ENCODE measurements at regions not wholly inside any gene's neighbourhood (a gene's known extent, or its start where the extent isn't known, plus 50 kb on each side); places are given as distances from the start of the nearest gene placed in this dataset.

DNA sequence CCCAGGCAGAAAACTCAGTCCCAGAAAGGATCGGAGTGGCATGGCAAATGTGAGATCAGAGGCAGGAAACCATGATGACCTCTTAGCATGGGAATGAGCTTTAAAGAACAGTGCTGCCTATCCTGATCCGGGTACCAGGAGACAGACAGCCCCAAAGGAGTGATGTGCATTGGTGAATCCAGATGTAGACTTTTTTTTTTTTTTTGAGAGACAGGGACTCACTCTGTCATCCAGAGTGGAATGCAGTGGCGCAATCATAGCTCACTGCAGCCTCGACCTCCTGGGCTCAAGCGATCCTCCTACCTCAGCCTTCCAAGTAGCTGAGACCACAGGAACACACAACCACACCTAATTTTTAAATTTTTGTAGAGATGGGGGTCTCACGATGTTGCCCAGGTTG is 122.7 kb downstream of the VAPA start:
- CTCF ChIA-PET: no interaction called here
- ATAC-seq (ENCODE audit: poor library complexity) (no peak), DNase-seq (no peak)
- Histone ChIP-seq H3K27me3 (ENCODE audit: control insufficient read depth in 1 of 2, insufficient read depth in 2 of 2, low read length in 2 of 2) (peaks cover 0 to 12% of the 10 kb centered on the region in 2 experiments), H3K36me3 (ENCODE audit: insufficient read depth, low read length) (no peaks in the 10 kb centered on the region), H3K4me1 (ENCODE audit: insufficient read depth, low read length) (no peaks in the 10 kb centered on the region), H3K9me3 (ENCODE audit: control insufficient read depth in 1 of 2, insufficient read depth in 1 of 2, low read length in 2 of 2) (peaks cover 0 to 5% of the 10 kb centered on the region in 2 experiments), H3K27ac (ENCODE audit: low read depth in 1 of 2, low read length in 2 of 2) (no peak overlapping the region), H3K4me3 (ENCODE audit: low read length) (no peak overlapping the region)
- TF ChIP-seq, protein P1, sequence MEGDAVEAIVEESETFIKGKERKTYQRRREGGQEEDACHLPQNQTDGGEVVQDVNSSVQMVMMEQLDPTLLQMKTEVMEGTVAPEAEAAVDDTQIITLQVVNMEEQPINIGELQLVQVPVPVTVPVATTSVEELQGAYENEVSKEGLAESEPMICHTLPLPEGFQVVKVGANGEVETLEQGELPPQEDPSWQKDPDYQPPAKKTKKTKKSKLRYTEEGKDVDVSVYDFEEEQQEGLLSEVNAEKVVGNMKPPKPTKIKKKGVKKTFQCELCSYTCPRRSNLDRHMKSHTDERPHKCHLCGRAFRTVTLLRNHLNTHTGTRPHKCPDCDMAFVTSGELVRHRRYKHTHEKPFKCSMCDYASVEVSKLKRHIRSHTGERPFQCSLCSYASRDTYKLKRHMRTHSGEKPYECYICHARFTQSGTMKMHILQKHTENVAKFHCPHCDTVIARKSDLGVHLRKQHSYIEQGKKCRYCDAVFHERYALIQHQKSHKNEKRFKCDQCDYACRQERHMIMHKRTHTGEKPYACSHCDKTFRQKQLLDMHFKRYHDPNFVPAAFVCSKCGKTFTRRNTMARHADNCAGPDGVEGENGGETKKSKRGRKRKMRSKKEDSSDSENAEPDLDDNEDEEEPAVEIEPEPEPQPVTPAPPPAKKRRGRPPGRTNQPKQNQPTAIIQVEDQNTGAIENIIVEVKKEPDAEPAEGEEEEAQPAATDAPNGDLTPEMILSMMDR (IDR thresholded peaks at IDR 0.05): no peak
- peaks cover 23% of the 10 kb centered on the region for H3K27me3 Mint-ChIP-seq
- no peaks in the 10 kb centered on the region for H3K36me3 Mint-ChIP-seq (ENCODE audit: low read depth)
- no peak overlapping the region for H3K4me3 Mint-ChIP-seq
- peaks cover 5% of the 10 kb centered on the region for H3K9me3 Mint-ChIP-seq
- intact Hi-C loops (cut with DNase I, micrococcal nuclease): no loop called here
- H3K4me1 Mint-ChIP-seq (ENCODE audit: low read depth): peaks cover 6% of the 10 kb centered on the region
- POLR2A ChIA-PET: no interaction called here
- H3K27ac Mint-ChIP-seq: no peak overlapping the region

GRCh38 chr18:10037181-10037580 is 123.4 kb downstream of the VAPA start:
- H3K9me3 ChIP-seq (ENCODE audit: control insufficient read depth in 1 of 2, insufficient read depth in 1 of 2, low read length in 2 of 2): peaks cover 3 to 12% of the 10 kb centered on the region in 2 experiments
- ChIA-PET CTCF (no interaction called here), POLR2A (no interaction called here)
- H3K4me1 ChIP-seq (ENCODE audit: insufficient read depth, low read length): no peaks in the 10 kb centered on the region
- TF ChIP-seq, protein P1 (IDR thresholded peaks at IDR 0.05): no peak
- DNase-seq: no peak
- Mint-ChIP-seq H3K4me3 (no peak overlapping the region), H3K36me3 (ENCODE audit: low read depth) (no peaks in the 10 kb centered on the region), H3K27me3 (peaks cover 23% of the 10 kb centered on the region), H3K27ac (no peak overlapping the region), H3K4me1 (ENCODE audit: low read depth) (peaks cover 6% of the 10 kb centered on the region), H3K9me3 (peaks cover 9% of the 10 kb centered on the region)
- H3K4me3 ChIP-seq (ENCODE audit: low read length): no peak overlapping the region
- intact Hi-C loops (cut with DNase I, micrococcal nuclease): no loop called here
- H3K27me3 ChIP-seq (ENCODE audit: control insufficient read depth in 1 of 2, insufficient read depth in 2 of 2, low read length in 2 of 2): peaks cover 0 to 7% of the 10 kb centered on the region in 2 experiments
- no peak overlapping the region for H3K27ac ChIP-seq (ENCODE audit: low read depth in 1 of 2, low read length in 2 of 2)
- no peaks in the 10 kb centered on the region for H3K36me3 ChIP-seq (ENCODE audit: insufficient read depth, low read length)
- ATAC-seq (ENCODE audit: poor library complexity): no peak

DNA sequence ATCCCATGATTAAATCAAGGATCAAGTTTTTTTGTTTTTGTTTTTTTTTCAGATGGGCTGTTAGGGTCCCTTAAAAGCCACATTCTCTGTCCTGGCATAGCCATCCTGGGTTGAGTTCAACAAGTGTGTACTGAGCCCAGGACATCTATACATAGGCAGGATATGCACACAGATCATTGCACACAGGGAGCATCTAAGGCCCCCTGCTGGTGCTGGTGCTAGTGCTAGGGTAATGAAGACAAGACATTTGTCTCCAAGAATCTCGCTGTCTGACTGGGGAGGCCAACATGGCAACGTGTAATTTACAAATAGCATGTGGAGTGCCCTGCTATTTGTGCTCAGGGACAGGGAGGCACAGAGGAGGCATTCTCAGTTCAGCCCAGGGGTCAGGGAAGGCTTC is 124.5 kb downstream of the VAPA start:
- Mint-ChIP-seq H3K27ac (no peak overlapping the region), H3K36me3 (ENCODE audit: low read depth) (no peaks in the 10 kb centered on the region), H3K4me1 (ENCODE audit: low read depth) (peaks cover 1% of the 10 kb centered on the region), H3K4me3 (no peak overlapping the region), H3K9me3 (peaks cover 12% of the 10 kb centered on the region), H3K27me3 (peaks cover 16% of the 10 kb centered on the region)
- H3K4me3 ChIP-seq (ENCODE audit: low read length): no peak overlapping the region
- H3K27me3 ChIP-seq (ENCODE audit: control insufficient read depth in 1 of 2, insufficient read depth in 2 of 2, low read length in 2 of 2): peaks cover 0 to 5% of the 10 kb centered on the region in 2 experiments
- ATAC-seq (ENCODE audit: poor library complexity) (no peak), DNase-seq (no peak)
- H3K27ac ChIP-seq (ENCODE audit: low read depth in 1 of 2, low read length in 2 of 2): no peak overlapping the region
- ChIA-PET CTCF (no interaction called here), POLR2A (no interaction called here)
- no peaks in the 10 kb centered on the region for H3K4me1 ChIP-seq (ENCODE audit: insufficient read depth, low read length)
- TF ChIP-seq, protein P1 (IDR thresholded peaks at IDR 0.05): no peak
- no peaks in the 10 kb centered on the region for H3K36me3 ChIP-seq (ENCODE audit: insufficient read depth, low read length)
- intact Hi-C loops (cut with DNase I, micrococcal nuclease): no loop called here
- peaks cover 5 to 18% of the 10 kb centered on the region in 2 experiments for H3K9me3 ChIP-seq (ENCODE audit: control insufficient read depth in 1 of 2, insufficient read depth in 1 of 2, low read length in 2 of 2)
